ENCODE measurements at regions not wholly inside any gene's neighbourhood (a gene's known extent, or its start where the extent isn't known, plus 50 kb on each side); places are given as distances from the start of the nearest gene placed in this dataset.

DNA sequence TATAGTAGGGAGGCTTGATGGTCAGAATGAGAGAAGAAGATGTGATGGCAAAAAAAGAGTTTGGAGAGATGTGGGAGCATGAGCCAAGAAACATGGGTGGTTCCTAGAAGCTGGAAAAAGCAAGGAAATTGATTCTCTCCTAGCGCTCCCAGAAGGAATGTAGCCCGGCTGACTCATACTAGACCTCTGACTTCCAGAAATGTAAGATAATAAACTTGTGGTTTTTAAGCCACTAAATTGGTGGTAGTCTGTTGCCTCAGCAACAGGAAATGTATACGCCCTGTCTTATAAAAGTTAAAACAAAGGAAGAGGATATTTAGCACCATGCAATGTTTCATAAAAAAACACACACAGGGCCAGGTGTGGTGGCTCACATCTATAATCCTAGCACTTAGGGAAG, 182.7 kb upstream of the PCDH7 start:
- TF ChIP-seq CREB1 (IDR thresholded peaks at IDR 0.05; ENCODE audit: low read depth) (no peak), ZBTB7A (IDR thresholded peaks at IDR 0.05; ENCODE audit: low read depth) (no peak), TEAD4 (IDR thresholded peaks at IDR 0.05) (no peak), TAF1 (IDR thresholded peaks at IDR 0.05; ENCODE audit: low read depth) (no peak), REST (IDR thresholded peaks at IDR 0.05; ENCODE audit: low read depth) (no peak), RAD21 (IDR thresholded peaks at IDR 0.05; ENCODE audit: low read depth) (no peak), EP300 (IDR thresholded peaks at IDR 0.05; ENCODE audit: borderline replicate concordance) (no peak), USF1 (IDR thresholded peaks at IDR 0.05) (no peak), TCF12 (IDR thresholded peaks at IDR 0.05; ENCODE audit: low read depth) (no peak)
- TF ChIP-seq, protein P1, sequence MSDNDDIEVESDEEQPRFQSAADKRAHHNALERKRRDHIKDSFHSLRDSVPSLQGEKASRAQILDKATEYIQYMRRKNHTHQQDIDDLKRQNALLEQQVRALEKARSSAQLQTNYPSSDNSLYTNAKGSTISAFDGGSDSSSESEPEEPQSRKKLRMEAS (IDR thresholded peaks at IDR 0.05) = no peak

DNA sequence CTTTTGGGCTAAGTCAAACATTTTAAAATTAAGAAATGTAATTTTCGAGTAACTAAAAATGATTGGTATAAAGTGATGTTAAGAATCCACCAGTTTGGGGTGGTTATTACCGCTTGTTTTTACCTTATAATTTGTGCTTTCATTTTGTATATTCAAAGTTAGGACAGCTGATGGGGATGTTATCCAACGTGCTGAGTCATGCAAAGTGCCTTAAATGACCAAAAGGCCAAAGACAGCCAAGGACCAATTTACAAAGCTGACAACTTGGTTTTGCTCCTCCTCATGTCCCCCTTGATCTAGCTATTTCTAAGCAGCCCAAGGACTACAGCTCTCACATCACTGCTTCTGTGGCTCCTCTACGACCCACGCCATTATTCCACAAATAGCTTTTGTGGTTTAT, 181.4 kb upstream of the PCDH7 start:
- TF ChIP-seq EP300 (IDR thresholded peaks at IDR 0.05; ENCODE audit: borderline replicate concordance) (no peak), USF1 (IDR thresholded peaks at IDR 0.05) (no peak), CREB1 (IDR thresholded peaks at IDR 0.05; ENCODE audit: low read depth) (no peak)

DNA sequence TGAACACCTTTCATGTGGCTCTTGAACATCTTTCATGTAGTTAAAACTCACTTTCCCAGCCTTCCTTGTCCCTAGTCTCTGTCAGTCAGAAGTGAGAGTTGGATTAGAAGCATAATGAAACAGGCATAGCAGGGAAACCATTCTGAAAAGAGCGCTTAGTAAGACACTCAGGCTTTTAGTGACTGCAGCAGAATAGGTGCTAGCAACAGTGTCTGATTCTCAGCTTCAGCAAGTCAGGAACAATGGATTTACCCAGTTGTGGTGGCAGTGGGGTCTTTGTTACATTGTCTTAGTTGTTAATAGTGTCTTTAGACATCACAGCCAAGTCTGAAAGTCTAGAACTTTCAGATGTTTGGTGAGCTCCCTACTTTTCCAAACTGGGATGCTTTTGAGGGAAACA, 177.1 kb upstream of the PCDH7 start:
- TF ChIP-seq YY1 (IDR thresholded peaks at IDR 0.05; ENCODE audit: low read depth) = no peak
- no peak for TF ChIP-seq EGR1 (IDR thresholded peaks at IDR 0.05)
- TF ChIP-seq, protein P1 (IDR thresholded peaks at IDR 0.05) = no peak
- TF ChIP-seq TEAD4 (IDR thresholded peaks at IDR 0.05) = no peak
- no peak for TF ChIP-seq ZBTB7A (IDR thresholded peaks at IDR 0.05; ENCODE audit: low read depth)
- no peak for TF ChIP-seq EP300 (IDR thresholded peaks at IDR 0.05; ENCODE audit: borderline replicate concordance)
- TF ChIP-seq FOXM1 (IDR thresholded peaks at IDR 0.05; ENCODE audit: borderline replicate concordance, low read depth) = no peak
- no peak for TF ChIP-seq REST (IDR thresholded peaks at IDR 0.05; ENCODE audit: low read depth)
- TF ChIP-seq TCF12 (IDR thresholded peaks at IDR 0.05; ENCODE audit: low read depth) = no peak
- TF ChIP-seq CEBPB (IDR thresholded peaks at IDR 0.05) = no peak
- no peak for TF ChIP-seq NFIC (IDR thresholded peaks at IDR 0.05)
- TF ChIP-seq TAF1 (IDR thresholded peaks at IDR 0.05; ENCODE audit: low read depth) = no peak

- no peak for TF ChIP-seq YY1 (IDR thresholded peaks at IDR 0.05; ENCODE audit: low read depth)
- no peak for TF ChIP-seq TCF12 (IDR thresholded peaks at IDR 0.05; ENCODE audit: low read depth)
- no peak for TF ChIP-seq REST (IDR thresholded peaks at IDR 0.05; ENCODE audit: low read depth)
- TF ChIP-seq FOXM1 (IDR thresholded peaks at IDR 0.05; ENCODE audit: borderline replicate concordance, low read depth) = no peak
- no peak for TF ChIP-seq EP300 (IDR thresholded peaks at IDR 0.05; ENCODE audit: borderline replicate concordance)
- TF ChIP-seq NFIC (IDR thresholded peaks at IDR 0.05) = no peak
- no peak for TF ChIP-seq ZBTB7A (IDR thresholded peaks at IDR 0.05; ENCODE audit: low read depth)
Measured at GRCh38 chr4:30553151-30553550, 167.0 kb upstream of the PCDH7 start.

DNA sequence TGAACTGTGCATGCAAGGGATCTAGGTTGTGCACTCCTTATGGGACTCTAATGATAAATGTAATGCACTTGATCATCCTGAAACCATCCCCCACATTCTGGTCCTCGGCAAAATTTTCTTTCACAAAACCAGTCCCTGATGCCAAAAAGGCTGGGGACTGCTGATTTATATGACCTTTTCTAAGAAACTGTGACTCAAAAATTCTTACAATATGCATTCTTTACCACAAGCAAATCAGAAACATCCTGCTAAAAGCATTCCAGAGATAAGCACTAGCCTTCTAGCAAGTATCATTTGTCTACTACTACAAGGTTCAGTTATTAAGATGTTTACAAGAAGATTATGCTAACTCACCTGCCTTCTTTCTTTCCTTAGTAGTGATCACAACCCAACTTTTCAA, 166.5 kb upstream of the PCDH7 start:
- TF ChIP-seq YY1 (IDR thresholded peaks at IDR 0.05; ENCODE audit: low read depth) (no peak), REST (IDR thresholded peaks at IDR 0.05; ENCODE audit: low read depth) (no peak), EGR1 (IDR thresholded peaks at IDR 0.05) (no peak), RAD21 (IDR thresholded peaks at IDR 0.05; ENCODE audit: low read depth) (no peak), ZBTB7A (IDR thresholded peaks at IDR 0.05; ENCODE audit: low read depth) (no peak), CEBPB (IDR thresholded peaks at IDR 0.05) (no peak), TEAD4 (IDR thresholded peaks at IDR 0.05) (no peak), CREB1 (IDR thresholded peaks at IDR 0.05; ENCODE audit: low read depth) (no peak), FOXM1 (IDR thresholded peaks at IDR 0.05; ENCODE audit: borderline replicate concordance, low read depth) (no peak), EP300 (IDR thresholded peaks at IDR 0.05; ENCODE audit: borderline replicate concordance) (no peak)
- TF ChIP-seq, protein P1 (IDR thresholded peaks at IDR 0.05) = no peak

Measured in Ishikawa (cell line).